T47D (cell line): ENCODE measurements at regions not wholly inside any gene's neighbourhood (a gene's known extent, or its start where the extent isn't known, plus 50 kb on each side); places are given as distances from the start of the nearest gene placed in this dataset.
A peak's percentile ranks its signal among the peaks of the same experiment; 100 is the strongest.
"Not testable (repeated sequence)": the region's sequence is repeated elsewhere in the genome, so short reads cannot be mapped to it uniquely, and the experiment has no call there.

Experiments used
- DNase-seq, 2 experiments: peaks; one replicate each; pipeline versions ENCODE4 v3.0.0 to v3.0.0-alpha.2; 2011 to 2012; ENCODE audit warnings: low read depth in 1 of 2, low spot score in 1 of 2
- in situ Hi-C: cut with HindIII; loops from 2 replicates; pipeline ENCODE4 v1.10.0; 2016; ENCODE audit warnings: low sequenced_read_pairs, low pct_unique_long_range_greater_than_20kb

- DNase-seq, in situ Hi-C loops: not testable (repeated sequence)
These were observed 101.7 kb downstream of the SPDYE17 start for GRCh38 chr7:76930416-76930815.

- DNase-seq, in situ Hi-C loops: not testable (repeated sequence)
These were observed 103.4 kb downstream of the SPDYE17 start for GRCh38 chr7:76928751-76929150.

- DNase-seq = not testable (repeated sequence)
These were observed 104.3 kb downstream of the SPDYE17 start for GRCh38 chr7:76927741-76928393.

GRCh38 chr7:76926416-76926815 is 105.7 kb downstream of the SPDYE17 start:
- DNase-seq, in situ Hi-C loops: not testable (repeated sequence)

More at GRCh38 chr7:76927741-76928393, 104.3 kb downstream of the SPDYE17 start:
- in situ Hi-C loops = not testable (repeated sequence)

- peak; percentile 0 to 35 for DNase-seq
- in situ Hi-C loops = not testable (repeated sequence)
These were observed 107.4 kb downstream of the SPDYE17 start for GRCh38 chr7:76924756-76925155.

- in situ Hi-C loops, DNase-seq: not testable (repeated sequence)
These were observed 113.5 kb downstream of the SPDYE17 start for GRCh38 chr7:76918619-76919018.

GRCh38 chr7:76914361-76914760 is 117.8 kb downstream of the SPDYE17 start:
- DNase-seq = peak in 1 of 2 experiments; percentile 59
- in situ Hi-C loops = not testable (repeated sequence)

- in situ Hi-C loops = not testable (repeated sequence)
These were observed 119.9 kb downstream of the SPDYE17 start for GRCh38 chr7:76912011-76912814.

GRCh38 chr7:76904688-76905087 is 127.5 kb downstream of the SPDYE17 start:
- DNase-seq, in situ Hi-C loops: not testable (repeated sequence)

More at GRCh38 chr7:76912011-76912814, 119.9 kb downstream of the SPDYE17 start:
- not testable (repeated sequence) for DNase-seq

GRCh38 chr7:76901944-76902710 is 130.0 kb downstream of the SPDYE17 start:
- in situ Hi-C loops = not testable (repeated sequence)

GRCh38 chr7:76898807-76899206 is 133.4 kb downstream of the SPDYE17 start:
- in situ Hi-C loops = not testable (repeated sequence)

More at GRCh38 chr7:76901944-76902710, 130.0 kb downstream of the SPDYE17 start:
- DNase-seq = not testable (repeated sequence)

GRCh38 chr7:76897007-76897406 is 135.2 kb downstream of the SPDYE17 start:
- DNase-seq = not testable (repeated sequence)

More at GRCh38 chr7:76898807-76899206, 133.4 kb downstream of the SPDYE17 start:
- not testable (repeated sequence) for DNase-seq

GRCh38 chr7:76895696-76896095 is 136.5 kb downstream of the SPDYE17 start:
- in situ Hi-C loops, DNase-seq: not testable (repeated sequence)

More at GRCh38 chr7:76897007-76897406, 135.2 kb downstream of the SPDYE17 start:
- in situ Hi-C loops = not testable (repeated sequence)

- in situ Hi-C loops, DNase-seq: not testable (repeated sequence)
These were observed 140.4 kb downstream of the SPDYE17 start for GRCh38 chr7:76891771-76892170.

- in situ Hi-C loops, DNase-seq: not testable (repeated sequence)
These were observed 152.3 kb downstream of the SPDYE17 start for GRCh38 chr7:76879733-76880288.

- DNase-seq, in situ Hi-C loops: not testable (repeated sequence)
These were observed 156.4 kb downstream of the SPDYE17 start for GRCh38 chr7:76875760-76876159.

- DNase-seq, in situ Hi-C loops: not testable (repeated sequence)
These were observed 161.7 kb downstream of the SPDYE17 start for GRCh38 chr7:76870504-76870808.
